K562 (cell line): ENCODE measurements at regions not wholly inside any gene's neighbourhood (a gene's known extent, or its start where the extent isn't known, plus 50 kb on each side); places are given as distances from the start of the nearest gene placed in this dataset.

ENCODE experiments used
- ATAC-seq: fragments of 200-7000 bp; cut with Tn5 transposase; 3 replicates; pipeline ENCODE4 v1.9.1; 2020; ENCODE audit warnings: moderate library complexity
- BruUV-seq: library from RNA; stranded (reverse); fragments of 400-500 nt; replicated peaks from 2 replicates; lab custom pipeline; 2021; lab: Mats Ljungman, UMichigan
- CTCF ChIA-PET: fragments of 300-600 bp; formaldehyde crosslinking; extraction: SDS; loops from one replicate; lab custom pipeline; 2021; ENCODE audit warnings: low intra/inter-chr PET ratio; lab: Yijun Ruan, JAX
- POLR2A ChIA-PET: fragments of 300-600, 350-650 bp; sonication (Branson Sonifier 250); formaldehyde crosslinking; extraction: SDS; loops from one replicate; lab custom pipeline; 2021; ENCODE audit warnings: antibody characterized with exemption, inconsistent platforms; lab: Yijun Ruan, JAX
- DNase-seq, 4 experiments: peaks; one replicate each; pipeline versions ENCODE4 v3.0.0 to v3.0.0-alpha.2; 2011 to 2018; ENCODE audit warnings: low spot score in 3 of 4, mixed read lengths in 3 of 4; ENCODE audit errors: extremely low read depth in 1 of 4
- FAIRE-seq: peaks from 2 replicates; lab custom pipeline; 2011; peaks lifted over from hg19 to GRCh38; lab: Jason Lieb, UNC
- H2AFZ ChIP-seq: 2 replicates; pipeline ENCODE4 v1.6.0; 2011; ENCODE audit warnings: low read depth, low read length, control low read depth, inconsistent platforms
- H3K27ac ChIP-seq: fragments of 200-600 bp; 3 replicates; pipeline ENCODE4 v1.8.0; 2011; ENCODE audit warnings: low read depth, mild to moderate bottlenecking, control low read depth, inconsistent platforms, low read length, moderate library complexity, mixed read lengths; ENCODE audit errors: extremely low read depth
- H3K27me3 ChIP-seq, 2 experiments: fragments of 300-600 bp in 1 of 2; 2 replicates in 1 of 2; 3 replicates in 1 of 2; pipeline versions ENCODE4 v1.6.0 to v1.8.0; 2011; ENCODE audit warnings: inconsistent platforms in 2 of 2, low read length in 2 of 2, mild to moderate bottlenecking in 1 of 2, mixed read lengths in 1 of 2, moderate library complexity in 1 of 2; ENCODE audit not compliant: control insufficient read depth in 2 of 2, insufficient read depth in 2 of 2
- H3K36me3 ChIP-seq: fragments of 300-600 bp; 3 replicates; pipeline ENCODE4 v1.8.0; 2011; ENCODE audit warnings: mild to moderate bottlenecking, low read length, inconsistent platforms; ENCODE audit not compliant: control insufficient read depth, insufficient read depth
- H3K4me1 ChIP-seq, 2 experiments: fragments of 200-600 bp in 1 of 2; replicated peaks in 1 of 2; 2 replicates in 1 of 2; 3 replicates in 1 of 2; pipeline versions ENCODE4 v1.5.1 to v1.8.0; 2011; ENCODE audit warnings: inconsistent platforms in 2 of 2, low read length in 2 of 2, mild to moderate bottlenecking in 1 of 2, mixed read lengths in 1 of 2, moderate library complexity in 1 of 2; ENCODE audit not compliant: control insufficient read depth in 2 of 2, insufficient read depth in 2 of 2
- H3K4me2 ChIP-seq: 2 replicates; pipeline ENCODE4 v1.6.1; 2011; ENCODE audit warnings: low read length, control low read depth, inconsistent platforms, mixed read lengths; ENCODE audit not compliant: insufficient read depth
- H3K4me3 ChIP-seq: fragments of 200-600 bp; sonication (generic), shearing (Covaris generic); 2 replicates; pipeline ENCODE4 v1.5.1; 2016; ENCODE audit warnings: control low read depth, inconsistent platforms
- H3K79me2 ChIP-seq: fragments of 200-600 bp; 3 replicates; pipeline ENCODE4 v1.8.0; 2011; ENCODE audit warnings: low read length, inconsistent platforms; ENCODE audit not compliant: control insufficient read depth, insufficient read depth
- H3K9ac ChIP-seq, 2 experiments: 2 replicates each; pipeline versions ENCODE4 v1.6.0 to v1.6.1; 2011; ENCODE audit warnings: low read depth in 2 of 2, low read length in 2 of 2, control low read depth in 1 of 2, inconsistent platforms in 1 of 2, mild to moderate bottlenecking in 1 of 2, mixed read lengths in 1 of 2; ENCODE audit not compliant: insufficient read depth in 1 of 2
- H3K9me1 ChIP-seq: one replicate; pipeline ENCODE4 v1.6.0; 2011; ENCODE audit warnings: inconsistent platforms, mild to moderate bottlenecking, low read length, moderate library complexity; ENCODE audit not compliant: control insufficient read depth, insufficient read depth
- H3K9me3 ChIP-seq: replicated peaks from 2 replicates; pipeline ENCODE4 v1.5.1; 2011; ENCODE audit warnings: low read depth, low read length, inconsistent platforms; ENCODE audit not compliant: control insufficient read depth, insufficient read depth
- H4K20me1 ChIP-seq: replicated peaks from 2 replicates; pipeline ENCODE4 v1.6.1; 2011; ENCODE audit warnings: low read length, inconsistent platforms, mixed read lengths; ENCODE audit not compliant: control insufficient read depth, insufficient read depth
- BRF1 ChIP-seq: IDR thresholded peaks from 3 replicates; pipeline ENCODE4 v1.6.1; 2011; ENCODE audit warnings: borderline replicate concordance, mild to moderate bottlenecking; ENCODE audit not compliant: insufficient read length; ENCODE audit errors: extremely low read depth
- BRF2 ChIP-seq: IDR thresholded peaks from 3 replicates; pipeline ENCODE4 v1.6.1; 2011; ENCODE audit warnings: borderline replicate concordance, mild to moderate bottlenecking; ENCODE audit not compliant: insufficient read length, insufficient read depth
- CSDE1 ChIP-seq, 2 experiments: fragments of 450-650 bp; IDR thresholded peaks; 2 replicates each; pipeline ENCODE4 v1.6.1; 2016; ENCODE audit warnings: mild to moderate bottlenecking in 1 of 2
- HNRNPK ChIP-seq: fragments of 200-400 bp; formaldehyde crosslinking; IDR thresholded peaks from one replicate; pipeline ENCODE4 v1.6.1; 2018; ENCODE audit warnings: mild to moderate bottlenecking, low read depth, low read length; ENCODE audit not compliant: poor library complexity, severe bottlenecking
- SAFB ChIP-seq: fragments of 200-400 bp; formaldehyde crosslinking; IDR thresholded peaks from 2 replicates; pipeline ENCODE4 v1.6.1; 2017; ENCODE audit warnings: low read depth, low read length, borderline replicate concordance
- THAP12 ChIP-seq: fragments of 250-450 bp; sonication (Bioruptor Pico); IDR thresholded peaks from 2 replicates; pipeline ENCODE4 v1.9.0; 2021; ENCODE audit warnings: mild to moderate bottlenecking, inconsistent platforms
- XRCC5 ChIP-seq: fragments of 200-400 bp; formaldehyde crosslinking; IDR thresholded peaks from 2 replicates; pipeline ENCODE4 v1.6.1; 2017; ENCODE audit warnings: low read depth, mild to moderate bottlenecking, low read length
- ZBTB34 ChIP-seq: fragments of 250-450 bp; sonication (Bioruptor Pico); IDR thresholded peaks from 2 replicates; pipeline ENCODE4 v1.8.0; 2021; ENCODE audit warnings: mild to moderate bottlenecking, moderate library complexity
- ZFP36 ChIP-seq: fragments of 150-350 bp; IDR thresholded peaks from 2 replicates; pipeline ENCODE4 v1.6.1; 2018; ENCODE audit warnings: low read length, low read depth; ENCODE audit not compliant: partially characterized antibody
- ZMIZ1 ChIP-seq, 2 experiments: fragments of 150-350 bp in 1 of 2; IDR thresholded peaks; 2 replicates each; pipeline ENCODE4 v1.6.1; 2012 to 2016; ENCODE audit warnings: low read depth in 2 of 2, low read length in 2 of 2, mild to moderate bottlenecking in 1 of 2, moderate library complexity in 1 of 2
- ZNF561 ChIP-seq: fragments of 450-650 bp; formaldehyde crosslinking; conservative IDR thresholded peaks from 2 replicates; pipeline ENCODE4 v1.4.0; 2020; ENCODE audit warnings: mild to moderate bottlenecking, moderate library complexity
- ZNF644 ChIP-seq: fragments of 200-800 bp; sonication (Bioruptor generic); IDR thresholded peaks from 2 replicates; pipeline ENCODE4 v1.6.1; 2016; ENCODE audit warnings: low read depth, missing genetic modification characterization, missing compliant biosample characterization
- ZNF699 ChIP-seq: fragments of 250-450 bp; sonication (Bioruptor Pico); IDR thresholded peaks from 2 replicates; pipeline ENCODE4 v1.8.0; 2021; ENCODE audit warnings: mild to moderate bottlenecking, moderate library complexity; ENCODE audit not compliant: insufficient replicate concordance
- WGBS: fragments of 100-300 bp; shearing (Covaris generic); methylation state at CpG from one replicate; pipeline ENCODE4 v1.1.6; 2016; ENCODE audit warnings: low coverage, mixed read lengths; ENCODE audit not compliant: insufficient coverage; ENCODE audit errors: missing lambda C conversion rate; 5-methylcytosine and 5-hydroxymethylcytosine counted together
- in situ Hi-C: fragments of 300-500 bp; cut with MboI; formaldehyde crosslinking; loops from 4 replicates; pipeline ENCODE4 v1.15.0; 2018; ENCODE audit warnings: inconsistent platforms, mixed read lengths
- intact Hi-C: fragments of 100-400 bp; cut with micrococcal nuclease; formaldehyde crosslinking; loops from 2 replicates; pipeline ENCODE4 v1.14.2; 2022

- TF ChIP-seq ZMIZ1 (IDR thresholded peaks at IDR 0.05; ENCODE audit: low read depth in 2 of 2, low read length in 2 of 2) (no peak), SAFB (no peak), ZBTB34 (CRISPR knock-in tag) (no peak)
Measured at GRCh38 chr2:187884003-187884402, 329.8 kb upstream of the TFPI start (continued).

GRCh38 chr2:187890690-187891089, 336.5 kb upstream of the TFPI start:
- WGBS: 0% methylated on average over 2 of the region's 2 CpGs
- Histone ChIP-seq H3K4me3 (no peak overlapping the region), H2AFZ (no peak overlapping the region), H3K27ac (no peak overlapping the region), H3K4me2 (no peak overlapping the region), H3K79me2 (no peaks in the 10 kb centered on the region), H3K4me1 (no peaks in the 10 kb centered on the region), H3K36me3 (no peaks in the 10 kb centered on the region), H3K9me3 (no peaks in the 10 kb centered on the region), H4K20me1 (no peaks in the 10 kb centered on the region), H3K9ac (no peak overlapping the region), H3K9me1 (no peaks in the 10 kb centered on the region), H3K27me3 (no peaks in the 10 kb centered on the region)
- no peak for FAIRE-seq
- in situ Hi-C loops: no loop called here
- no peak for ATAC-seq
- no TSS peak for BruUV-seq
- intact Hi-C loops: no loop called here
- no peak for DNase-seq
- ChIA-PET POLR2A (no interaction called here), CTCF (no interaction called here)
- TF ChIP-seq XRCC5: no peak
- TF ChIP-seq ZFP36: no peak
- no peak for TF ChIP-seq ZNF699
- no peak for TF ChIP-seq HNRNPK
- no peak for TF ChIP-seq ZNF644
- TF ChIP-seq ZNF561 (CRISPR knock-in tag): no peak
- no peak for TF ChIP-seq CSDE1 (IDR thresholded peaks at IDR 0.05)
- TF ChIP-seq BRF2: no peak
- no peak for TF ChIP-seq BRF1
- no peak for TF ChIP-seq THAP12
